Smooth muscle cell (in vitro differentiated cells): ENCODE measurements at regions not wholly inside any gene's neighbourhood (a gene's known extent, or its start where the extent isn't known, plus 50 kb on each side); places are given as distances from the start of the nearest gene placed in this dataset.
A peak's percentile ranks its signal among the peaks of the same experiment; 100 is the strongest.

ENCODE experiments used
- DNase-seq: peaks from one replicate; lab custom pipeline; 2025; ENCODE audit not compliant: unreplicated experiment; lab: John Stamatoyannopoulos, UW
- H2AFZ ChIP-seq: fragments of 200-600 bp; sonication (generic); 2 replicates; pipeline ENCODE4 v1.6.0; 2016; ENCODE audit warnings: antibody characterized with exemption, low read depth, mild to moderate bottlenecking
- H3F3A ChIP-seq: fragments of 200-600 bp; sonication (generic); 2 replicates; pipeline ENCODE4 v1.6.0; 2017; ENCODE audit warnings: antibody characterized with exemption, low read depth
- H3K27ac ChIP-seq: fragments of 200-600 bp; sonication (generic); 2 replicates; pipeline ENCODE4 v1.5.1; 2016; ENCODE audit warnings: low read depth, mild to moderate bottlenecking
- H3K27me3 ChIP-seq: fragments of 200-600 bp; sonication (generic); 2 replicates; pipeline ENCODE4 v1.6.1; 2016; ENCODE audit warnings: low read depth, mild to moderate bottlenecking
- H3K36me3 ChIP-seq: fragments of 200-600 bp; sonication (generic); 2 replicates; pipeline ENCODE4 v1.5.1; 2016; ENCODE audit warnings: low read depth
- H3K4me1 ChIP-seq: fragments of 200-600 bp; sonication (generic); 2 replicates; pipeline ENCODE4 v1.5.1; 2016; ENCODE audit warnings: low read depth
- H3K4me2 ChIP-seq: fragments of 200-600 bp; sonication (generic); 2 replicates; pipeline ENCODE4 v1.6.0; 2016; ENCODE audit warnings: mild to moderate bottlenecking
- H3K4me3 ChIP-seq: fragments of 200-600 bp; sonication (generic); 2 replicates; pipeline ENCODE4 v1.5.1; 2016; ENCODE audit warnings: mild to moderate bottlenecking
- H3K79me2 ChIP-seq: fragments of 200-600 bp; sonication (generic); 2 replicates; pipeline ENCODE4 v1.6.0; 2016; ENCODE audit warnings: low read depth, mild to moderate bottlenecking
- H3K9ac ChIP-seq: fragments of 200-600 bp; sonication (generic); 2 replicates; pipeline ENCODE4 v1.6.0; 2016; ENCODE audit warnings: low read depth
- H3K9me3 ChIP-seq: fragments of 200-600 bp; sonication (generic); replicated peaks from 2 replicates; pipeline ENCODE4 v1.5.1; 2016; ENCODE audit warnings: low read depth
- H4K20me1 ChIP-seq: fragments of 200-600 bp; sonication (generic); 2 replicates; pipeline ENCODE4 v1.6.0; 2016; ENCODE audit warnings: low read depth
- WGBS: methylation state at CpG from one replicate; pipeline ENCODE4 v1.1.7; 2016; ENCODE audit warnings: low lambda C conversion rate; 5-methylcytosine and 5-hydroxymethylcytosine counted together
- TF ChIP-seq, protein P1 (sequence below): fragments of 200-600 bp; sonication (generic); IDR thresholded peaks from 2 replicates; pipeline ENCODE4 v1.5.1; 2017; ENCODE audit warnings: borderline replicate concordance, mild to moderate bottlenecking, antibody characterized with exemption; ENCODE audit not compliant: insufficient read depth, poor library complexity, severe bottlenecking

DNA sequence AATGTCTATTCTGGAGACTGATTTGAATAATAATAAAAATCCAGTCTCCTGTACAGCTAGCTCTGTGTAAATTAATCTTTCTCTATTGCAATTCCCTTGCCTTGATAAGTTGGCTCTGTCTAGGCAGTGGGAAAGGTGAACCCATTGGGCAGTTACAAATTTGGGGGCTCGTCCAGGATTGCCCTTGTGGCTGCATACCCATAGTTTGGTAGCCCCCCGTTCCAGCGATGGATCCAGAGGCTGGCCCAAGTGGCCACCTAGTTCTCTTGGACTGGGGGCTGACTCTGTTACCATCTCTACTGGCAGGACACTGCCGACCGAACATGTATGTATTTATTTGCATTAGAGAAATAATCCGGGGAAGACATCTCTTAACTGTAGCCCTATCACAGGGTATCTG lies 326.2 kb upstream of the PDGFD start:
- Histone ChIP-seq H3F3A (no peaks in the 10 kb centered on the region), H2AFZ (no peak overlapping the region), H4K20me1 (no peaks in the 10 kb centered on the region), H3K36me3 (no peaks in the 10 kb centered on the region), H3K9me3 (peaks cover 9% of the 10 kb centered on the region), H3K4me3 (no peak overlapping the region), H3K4me1 (no peaks in the 10 kb centered on the region), H3K27me3 (no peaks in the 10 kb centered on the region), H3K9ac (no peak overlapping the region), H3K4me2 (no peak overlapping the region), H3K27ac (no peak overlapping the region), H3K79me2 (no peaks in the 10 kb centered on the region)
- DNase-seq = no peak
- WGBS = 90% methylated on average over 6 of the region's 6 CpGs
- TF ChIP-seq, protein P1, sequence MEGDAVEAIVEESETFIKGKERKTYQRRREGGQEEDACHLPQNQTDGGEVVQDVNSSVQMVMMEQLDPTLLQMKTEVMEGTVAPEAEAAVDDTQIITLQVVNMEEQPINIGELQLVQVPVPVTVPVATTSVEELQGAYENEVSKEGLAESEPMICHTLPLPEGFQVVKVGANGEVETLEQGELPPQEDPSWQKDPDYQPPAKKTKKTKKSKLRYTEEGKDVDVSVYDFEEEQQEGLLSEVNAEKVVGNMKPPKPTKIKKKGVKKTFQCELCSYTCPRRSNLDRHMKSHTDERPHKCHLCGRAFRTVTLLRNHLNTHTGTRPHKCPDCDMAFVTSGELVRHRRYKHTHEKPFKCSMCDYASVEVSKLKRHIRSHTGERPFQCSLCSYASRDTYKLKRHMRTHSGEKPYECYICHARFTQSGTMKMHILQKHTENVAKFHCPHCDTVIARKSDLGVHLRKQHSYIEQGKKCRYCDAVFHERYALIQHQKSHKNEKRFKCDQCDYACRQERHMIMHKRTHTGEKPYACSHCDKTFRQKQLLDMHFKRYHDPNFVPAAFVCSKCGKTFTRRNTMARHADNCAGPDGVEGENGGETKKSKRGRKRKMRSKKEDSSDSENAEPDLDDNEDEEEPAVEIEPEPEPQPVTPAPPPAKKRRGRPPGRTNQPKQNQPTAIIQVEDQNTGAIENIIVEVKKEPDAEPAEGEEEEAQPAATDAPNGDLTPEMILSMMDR = no peak

DNA sequence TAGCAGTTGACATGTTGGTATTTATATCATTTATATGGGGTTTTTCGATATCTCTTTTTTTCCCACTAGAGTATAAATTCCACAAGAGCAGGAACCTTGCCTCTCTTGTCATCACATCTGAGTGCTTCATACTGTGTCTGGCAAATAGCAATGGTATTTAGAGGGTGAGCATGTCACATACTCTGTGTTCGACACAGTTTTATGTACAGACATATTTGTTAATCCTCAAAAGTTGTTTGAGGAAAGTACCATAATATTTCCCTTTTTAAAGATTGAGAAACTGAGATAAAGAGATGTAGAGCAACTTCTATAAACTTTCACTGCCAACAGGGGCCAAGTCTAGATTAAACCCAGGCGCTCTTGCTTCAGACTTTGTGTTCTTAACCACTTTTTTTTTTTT lies 324.6 kb upstream of the PDGFD start:
- Histone ChIP-seq H3K4me1 (no peaks in the 10 kb centered on the region), H3K9me3 (peaks cover 9% of the 10 kb centered on the region), H3K4me3 (no peak overlapping the region), H4K20me1 (no peaks in the 10 kb centered on the region), H3K27ac (no peak overlapping the region), H3K36me3 (no peaks in the 10 kb centered on the region), H3K9ac (no peak overlapping the region), H3F3A (no peaks in the 10 kb centered on the region), H3K79me2 (no peaks in the 10 kb centered on the region), H2AFZ (no peak overlapping the region), H3K4me2 (no peak overlapping the region), H3K27me3 (no peaks in the 10 kb centered on the region)
- TF ChIP-seq, protein P1 = no peak
- DNase-seq = no peak
- 65% methylated on average over 3 of the region's 3 CpGs for WGBS

DNA sequence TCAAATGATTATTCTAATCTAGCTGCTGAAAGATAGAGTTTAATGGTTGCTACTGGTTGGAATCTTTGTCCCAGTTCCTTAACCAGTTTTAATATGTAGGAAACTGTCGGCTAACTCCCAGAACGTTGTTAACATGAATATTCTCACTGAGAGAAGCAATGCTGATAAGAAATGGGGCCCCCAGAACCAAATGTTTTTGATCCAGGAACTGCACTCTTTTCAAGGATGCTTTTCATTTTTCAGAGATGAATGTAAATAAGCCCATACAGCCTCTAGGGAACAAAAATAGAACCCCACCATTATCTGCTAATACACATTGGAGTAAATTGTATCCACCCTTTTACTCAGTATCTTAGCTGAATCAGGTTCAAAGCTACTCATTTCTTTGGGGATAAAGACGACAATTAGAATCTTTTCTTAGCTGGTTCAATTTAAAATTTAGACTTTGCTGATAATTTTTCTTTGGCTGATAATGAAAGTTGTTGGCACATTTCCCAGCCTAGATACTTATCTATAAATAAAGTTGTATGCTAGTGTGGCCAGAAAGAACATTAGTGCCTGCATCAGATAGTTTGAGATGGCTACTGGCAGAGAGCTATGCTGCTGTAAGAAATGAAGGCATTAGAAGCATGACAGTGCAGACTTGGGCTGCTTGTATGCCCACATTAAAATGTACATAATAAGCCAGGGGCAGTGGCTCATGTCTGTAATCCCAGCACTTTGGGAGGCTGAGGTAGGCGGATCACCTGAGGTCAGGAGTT lies 323.3 kb upstream of the PDGFD start:
- TF ChIP-seq, protein P1 = no peak
- peak overlapping the region; percentile 28 for H3K27ac ChIP-seq
- peak overlapping the region; percentile 55 for H3K4me2 ChIP-seq
- no peak overlapping the region for H3K9ac ChIP-seq
- H3K9me3 ChIP-seq = peaks cover 5% of the 10 kb centered on the region
- no peaks in the 10 kb centered on the region for H3K27me3 ChIP-seq
- DNase-seq = no peak
- no peaks in the 10 kb centered on the region for H4K20me1 ChIP-seq
- no peaks in the 10 kb centered on the region for H3K36me3 ChIP-seq
- WGBS = 52% methylated on average over 4 of the region's 4 CpGs
- H3K4me3 ChIP-seq = no peak overlapping the region
- no peaks in the 10 kb centered on the region for H3K4me1 ChIP-seq
- H2AFZ ChIP-seq = peak overlapping the region; percentile 92
- no peaks in the 10 kb centered on the region for H3F3A ChIP-seq
- H3K79me2 ChIP-seq = no peaks in the 10 kb centered on the region
